ENCODE measurements at regions not wholly inside any gene's neighbourhood (a gene's known extent, or its start where the extent isn't known, plus 50 kb on each side); places are given as distances from the start of the nearest gene placed in this dataset.

GRCh38 chr1:112143871-112144441, 154.5 kb upstream of the KCND3 start:
- TF ChIP-seq CTCF (optimal IDR thresholded peaks at IDR 0.05 in 1 of 3, IDR thresholded peaks at IDR 0.05 in 1 of 3, conservative IDR thresholded peaks at IDR 0.05 in 1 of 3; ENCODE audit: extremely low read depth in 1 of 3, insufficient read depth in 2 of 3, low read length in 3 of 3) (no peak), EZH2 (IDR thresholded peaks at IDR 0.05; ENCODE audit: low read length) (no peak)
